GM21447 (cell line): ENCODE measurements at regions not wholly inside any gene's neighbourhood (a gene's known extent, or its start where the extent isn't known, plus 50 kb on each side); places are given as distances from the start of the nearest gene placed in this dataset.

Experiments
- ATAC-seq: cut with Tn5 transposase; IDR thresholded peaks from one replicate; pipeline ENCODE4 v1.9.1; 2021; ENCODE audit not compliant: unreplicated experiment

- no peak for ATAC-seq
These were observed 1420.3 kb downstream of the UQCRFS1 start for GRCh38 chr19:27792576-27793127.

GRCh38 chr19:27780367-27781075 is 1432.4 kb downstream of the UQCRFS1 start:
- no peak for ATAC-seq

- ATAC-seq, result no peak
These were observed 1433.0 kb downstream of the UQCRFS1 start for GRCh38 chr19:27779954-27780353.

- ATAC-seq, result no peak
These were observed 1435.2 kb downstream of the UQCRFS1 start for GRCh38 chr19:27777726-27778125.

GRCh38 chr19:27777242-27777641 is 1435.7 kb downstream of the UQCRFS1 start:
- ATAC-seq, result no peak

- ATAC-seq, result no peak
These were observed 1436.4 kb downstream of the UQCRFS1 start for GRCh38 chr19:27776524-27776923.

GRCh38 chr19:27776020-27776419 is 1436.9 kb downstream of the UQCRFS1 start:
- ATAC-seq, result no peak

- no peak for ATAC-seq
These were observed 1437.6 kb downstream of the UQCRFS1 start for GRCh38 chr19:27775395-27775794.

GRCh38 chr19:27774827-27775226 is 1438.1 kb downstream of the UQCRFS1 start:
- no peak for ATAC-seq

GRCh38 chr19:27774337-27774736 is 1438.6 kb downstream of the UQCRFS1 start:
- ATAC-seq, result no peak

- no peak for ATAC-seq
These were observed 1439.4 kb downstream of the UQCRFS1 start for GRCh38 chr19:27773318-27774094.

GRCh38 chr19:27772059-27772458 is 1440.9 kb downstream of the UQCRFS1 start:
- ATAC-seq, result no peak

GRCh38 chr19:27770095-27770494 is 1442.9 kb downstream of the UQCRFS1 start:
- no peak for ATAC-seq

GRCh38 chr19:27767234-27767633 is 1445.7 kb downstream of the UQCRFS1 start:
- no peak for ATAC-seq

GRCh38 chr19:27765912-27766725 is 1446.8 kb downstream of the UQCRFS1 start:
- ATAC-seq, result no peak

GRCh38 chr19:27765397-27765796 is 1447.6 kb downstream of the UQCRFS1 start:
- no peak for ATAC-seq

- ATAC-seq, result no peak
These were observed 1448.7 kb downstream of the UQCRFS1 start for GRCh38 chr19:27764186-27764804.

- no peak for ATAC-seq
These were observed 1450.0 kb downstream of the UQCRFS1 start for GRCh38 chr19:27762933-27763332.

- ATAC-seq, result no peak
These were observed 1453.1 kb downstream of the UQCRFS1 start for GRCh38 chr19:27759896-27760295.

GRCh38 chr19:27758626-27759505 is 1454.1 kb downstream of the UQCRFS1 start:
- ATAC-seq, result no peak
